GM18870 (cell line): ENCODE measurements at regions not wholly inside any gene's neighbourhood (a gene's known extent, or its start where the extent isn't known, plus 50 kb on each side); places are given as distances from the start of the nearest gene placed in this dataset.
"Not testable (repeated sequence)": the region's sequence is repeated elsewhere in the genome, so short reads cannot be mapped to it uniquely, and the experiment has no call there.

Source experiments
- ATAC-seq: cut with Tn5 transposase; IDR thresholded peaks from one replicate; pipeline ENCODE4 v1.9.1; 2021; ENCODE audit warnings: moderate library complexity; ENCODE audit not compliant: unreplicated experiment

GRCh38 chr13:90715485-90715884 is 632.0 kb upstream of the MIR17HG start:
- ATAC-seq, result no peak

GRCh38 chr13:90717451-90717936 is 630.0 kb upstream of the MIR17HG start:
- no peak for ATAC-seq

- ATAC-seq, result no peak
These were observed 628.0 kb upstream of the MIR17HG start for GRCh38 chr13:90719461-90719860.

- ATAC-seq, result no peak
These were observed 625.5 kb upstream of the MIR17HG start for GRCh38 chr13:90721937-90722336.

- no peak for ATAC-seq
These were observed 624.1 kb upstream of the MIR17HG start for GRCh38 chr13:90723381-90723780.

- ATAC-seq, result no peak
These were observed 621.1 kb upstream of the MIR17HG start for GRCh38 chr13:90726375-90726774.

- no peak for ATAC-seq
These were observed 615.4 kb upstream of the MIR17HG start for GRCh38 chr13:90732049-90732448.

- ATAC-seq, result not testable (repeated sequence)
These were observed 613.0 kb upstream of the MIR17HG start for GRCh38 chr13:90734497-90734896.

GRCh38 chr13:90738881-90739280 is 608.6 kb upstream of the MIR17HG start:
- no peak for ATAC-seq

- no peak for ATAC-seq
These were observed 607.4 kb upstream of the MIR17HG start for GRCh38 chr13:90740099-90740498.

- no peak for ATAC-seq
These were observed 605.1 kb upstream of the MIR17HG start for GRCh38 chr13:90742381-90742780.

GRCh38 chr13:90746230-90746629 is 601.3 kb upstream of the MIR17HG start:
- ATAC-seq, result no peak

GRCh38 chr13:90750021-90750420 is 597.5 kb upstream of the MIR17HG start:
- no peak for ATAC-seq

- no peak for ATAC-seq
These were observed 596.5 kb upstream of the MIR17HG start for GRCh38 chr13:90751026-90751425.

- ATAC-seq, result no peak
These were observed 595.4 kb upstream of the MIR17HG start for GRCh38 chr13:90752070-90752469.

GRCh38 chr13:90757127-90757680 is 590.3 kb upstream of the MIR17HG start:
- no peak for ATAC-seq

GRCh38 chr13:90760639-90761038 is 586.8 kb upstream of the MIR17HG start:
- ATAC-seq, result no peak

GRCh38 chr13:90763476-90764150 is 583.9 kb upstream of the MIR17HG start:
- no peak for ATAC-seq

- ATAC-seq, result no peak
These were observed 581.0 kb upstream of the MIR17HG start for GRCh38 chr13:90766386-90766902.

GRCh38 chr13:90768116-90768515 is 579.4 kb upstream of the MIR17HG start:
- no peak for ATAC-seq

GRCh38 chr13:90769387-90769786 is 578.1 kb upstream of the MIR17HG start:
- no peak for ATAC-seq

GRCh38 chr13:90770334-90770733 is 577.2 kb upstream of the MIR17HG start:
- ATAC-seq, result no peak

- ATAC-seq, result no peak
These were observed 573.8 kb upstream of the MIR17HG start for GRCh38 chr13:90773681-90774080.
